ENCODE measurements at regions not wholly inside any gene's neighbourhood (a gene's known extent, or its start where the extent isn't known, plus 50 kb on each side); places are given as distances from the start of the nearest gene placed in this dataset.

DNA sequence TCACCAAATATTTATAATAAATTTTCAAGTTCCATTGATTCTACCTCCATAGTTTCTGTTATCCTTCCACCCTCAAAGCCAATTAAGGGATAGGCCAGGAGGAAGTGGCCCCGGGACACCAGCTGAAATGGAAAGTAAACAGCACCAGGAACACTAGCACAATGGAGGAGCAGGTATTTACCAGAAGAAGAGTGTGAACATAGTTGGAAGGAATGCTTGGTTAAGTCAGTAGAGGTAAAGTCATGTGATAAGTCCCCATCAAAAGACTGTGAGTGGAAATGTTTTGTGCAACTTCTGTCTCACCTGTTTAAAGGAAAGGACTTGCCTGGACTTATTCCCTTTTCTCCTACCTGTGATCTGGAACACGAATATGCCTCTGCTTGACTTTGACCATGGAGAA, 146.7 kb upstream of the RAI14 start:
- Histone ChIP-seq H3K27me3 (ENCODE audit: control insufficient read depth in 2 of 2, insufficient read depth in 2 of 2, low read length in 2 of 2) (peaks cover 0 to 2% of the 10 kb centered on the region in 2 donors), H3K4me3 (replicated peaks in 1 of 3; ENCODE audit: low read depth in 2 of 3, low read length in 3 of 3) (no peak overlapping the region), H4K20me1 (ENCODE audit: insufficient read depth, low read length) (no peaks in the 10 kb centered on the region), H3K4me1 (ENCODE audit: control insufficient read depth in 1 of 2, insufficient read depth in 2 of 2, low read length in 2 of 2) (no peaks in the 10 kb centered on the region), H3K36me3 (replicated peaks in 1 of 2; ENCODE audit: control insufficient read depth in 1 of 2, insufficient read depth in 2 of 2, low read length in 2 of 2) (no peaks in the 10 kb centered on the region), H3K4me2 (replicated peaks; ENCODE audit: extremely low read depth, low read length, poor library complexity, severe bottlenecking) (no peak overlapping the region), H3K9ac (ENCODE audit: insufficient read depth, low read length, poor library complexity, severe bottlenecking) (no peak overlapping the region), H3K79me2 (ENCODE audit: insufficient read depth, low read length) (no peaks in the 10 kb centered on the region), H3K9me3 (replicated peaks in 1 of 2; ENCODE audit: control insufficient read depth in 1 of 2, insufficient read depth in 1 of 2, low read length in 2 of 2) (no peaks in the 10 kb centered on the region), H2AFZ (ENCODE audit: insufficient read depth, low read depth, low read length, poor library complexity, severe bottlenecking) (no peak overlapping the region), H3K27ac (ENCODE audit: low read depth in 1 of 2, low read length in 2 of 2) (no peak overlapping the region)
- intact Hi-C loops (cut with micrococcal nuclease) = no loop called here
- H3K4me1 Mint-ChIP-seq = no peaks in the 10 kb centered on the region
- H3K9me3 Mint-ChIP-seq = peaks cover 0 to 10% (median 2%) of the 10 kb centered on the region in 7 donors
- TF ChIP-seq, protein P1, sequence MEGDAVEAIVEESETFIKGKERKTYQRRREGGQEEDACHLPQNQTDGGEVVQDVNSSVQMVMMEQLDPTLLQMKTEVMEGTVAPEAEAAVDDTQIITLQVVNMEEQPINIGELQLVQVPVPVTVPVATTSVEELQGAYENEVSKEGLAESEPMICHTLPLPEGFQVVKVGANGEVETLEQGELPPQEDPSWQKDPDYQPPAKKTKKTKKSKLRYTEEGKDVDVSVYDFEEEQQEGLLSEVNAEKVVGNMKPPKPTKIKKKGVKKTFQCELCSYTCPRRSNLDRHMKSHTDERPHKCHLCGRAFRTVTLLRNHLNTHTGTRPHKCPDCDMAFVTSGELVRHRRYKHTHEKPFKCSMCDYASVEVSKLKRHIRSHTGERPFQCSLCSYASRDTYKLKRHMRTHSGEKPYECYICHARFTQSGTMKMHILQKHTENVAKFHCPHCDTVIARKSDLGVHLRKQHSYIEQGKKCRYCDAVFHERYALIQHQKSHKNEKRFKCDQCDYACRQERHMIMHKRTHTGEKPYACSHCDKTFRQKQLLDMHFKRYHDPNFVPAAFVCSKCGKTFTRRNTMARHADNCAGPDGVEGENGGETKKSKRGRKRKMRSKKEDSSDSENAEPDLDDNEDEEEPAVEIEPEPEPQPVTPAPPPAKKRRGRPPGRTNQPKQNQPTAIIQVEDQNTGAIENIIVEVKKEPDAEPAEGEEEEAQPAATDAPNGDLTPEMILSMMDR (IDR thresholded peaks at IDR 0.05) = no peak
- H3K36me3 Mint-ChIP-seq = no peaks in the 10 kb centered on the region
- no peak overlapping the region for H3K4me3 Mint-ChIP-seq
- H3K27me3 Mint-ChIP-seq (ENCODE audit: low read depth in 3 of 3) = peaks cover 7 to 11% (median 9%) of the 10 kb centered on the region in 3 donors
- DNase-seq = no peak
- no CpG with 5 or more reads among the region's 2 CpGs for WGBS (ENCODE audit: insufficient coverage)
- no peak overlapping the region for H3K27ac Mint-ChIP-seq

DNA sequence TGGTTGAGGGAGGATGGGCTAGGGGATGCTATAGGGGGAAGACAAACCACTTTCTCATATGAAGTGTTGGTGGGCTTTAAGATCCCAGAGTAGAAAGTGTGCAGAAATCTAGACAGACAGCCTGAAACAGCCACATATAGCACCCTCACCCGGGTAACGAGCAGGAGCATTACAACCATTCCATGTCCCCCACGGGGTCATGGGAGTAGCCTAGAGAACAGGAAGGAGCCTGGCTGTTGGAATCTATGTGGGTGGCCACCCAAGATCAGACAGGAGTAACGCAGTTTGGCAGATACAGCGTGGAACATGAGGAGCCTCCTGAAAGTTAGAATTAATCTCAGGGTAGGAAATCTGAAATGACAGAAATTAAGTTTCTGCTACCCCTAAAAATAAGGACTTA, 146.1 kb upstream of the RAI14 start:
- TF ChIP-seq, protein P1 (IDR thresholded peaks at IDR 0.05) = no peak
- peaks cover 0 to under 1% of the 10 kb centered on the region in 2 donors for H3K27me3 ChIP-seq (ENCODE audit: control insufficient read depth in 2 of 2, insufficient read depth in 2 of 2, low read length in 2 of 2)
- H3K36me3 ChIP-seq (replicated peaks in 1 of 2; ENCODE audit: control insufficient read depth in 1 of 2, insufficient read depth in 2 of 2, low read length in 2 of 2) = no peaks in the 10 kb centered on the region
- no peaks in the 10 kb centered on the region for H3K9me3 ChIP-seq (replicated peaks in 1 of 2; ENCODE audit: control insufficient read depth in 1 of 2, insufficient read depth in 1 of 2, low read length in 2 of 2)
- no peaks in the 10 kb centered on the region for H4K20me1 ChIP-seq (ENCODE audit: insufficient read depth, low read length)
- H3K9me3 Mint-ChIP-seq = peaks cover 0 to 10% (median 0%) of the 10 kb centered on the region in 7 donors
- H3K79me2 ChIP-seq (ENCODE audit: insufficient read depth, low read length) = no peaks in the 10 kb centered on the region
- no peak overlapping the region for H3K9ac ChIP-seq (ENCODE audit: insufficient read depth, low read length, poor library complexity, severe bottlenecking)
- intact Hi-C loops (cut with micrococcal nuclease) = no loop called here
- H3K27ac ChIP-seq (ENCODE audit: low read depth in 1 of 2, low read length in 2 of 2) = no peak overlapping the region
- no peak overlapping the region for H3K27ac Mint-ChIP-seq
- no peak overlapping the region for H2AFZ ChIP-seq (ENCODE audit: insufficient read depth, low read depth, low read length, poor library complexity, severe bottlenecking)
- no peak overlapping the region for H3K4me3 Mint-ChIP-seq
- H3K27me3 Mint-ChIP-seq (ENCODE audit: low read depth in 3 of 3) = peaks cover 7 to 11% (median 7%) of the 10 kb centered on the region in 3 donors
- no peaks in the 10 kb centered on the region for H3K4me1 Mint-ChIP-seq
- no CpG with 5 or more reads among the region's 5 CpGs for WGBS (ENCODE audit: insufficient coverage)
- no peak for DNase-seq
- H3K36me3 Mint-ChIP-seq = no peaks in the 10 kb centered on the region
- no peaks in the 10 kb centered on the region for H3K4me1 ChIP-seq (ENCODE audit: control insufficient read depth in 1 of 2, insufficient read depth in 2 of 2, low read length in 2 of 2)
- H3K4me2 ChIP-seq (replicated peaks; ENCODE audit: extremely low read depth, low read length, poor library complexity, severe bottlenecking) = no peak overlapping the region
- H3K4me3 ChIP-seq (replicated peaks in 1 of 3; ENCODE audit: low read depth in 2 of 3, low read length in 3 of 3) = no peak overlapping the region

Data from CD14-positive monocyte (primary cell).